Jurkat, Clone E6-1 (cell line): ENCODE measurements at regions not wholly inside any gene's neighbourhood (a gene's known extent, or its start where the extent isn't known, plus 50 kb on each side); places are given as distances from the start of the nearest gene placed in this dataset.
"Not testable (repeated sequence)": the region's sequence is repeated elsewhere in the genome, so short reads cannot be mapped to it uniquely, and the experiment has no call there.

Experiments
- DNase-seq: peaks from one replicate; pipeline ENCODE4 v3.0.0-alpha.2; 2011; ENCODE audit warnings: low read depth, low spot score
- H3K4me3 ChIP-seq: 2 replicates; pipeline ENCODE4 v1.5.1; 2011; ENCODE audit warnings: mild to moderate bottlenecking, low read length, control low read depth, moderate library complexity

- DNase-seq = no peak
- no peak overlapping the region for H3K4me3 ChIP-seq
These were observed 175.5 kb upstream of the PTBP2 start for GRCh38 chr1:96545935-96546656.

DNA sequence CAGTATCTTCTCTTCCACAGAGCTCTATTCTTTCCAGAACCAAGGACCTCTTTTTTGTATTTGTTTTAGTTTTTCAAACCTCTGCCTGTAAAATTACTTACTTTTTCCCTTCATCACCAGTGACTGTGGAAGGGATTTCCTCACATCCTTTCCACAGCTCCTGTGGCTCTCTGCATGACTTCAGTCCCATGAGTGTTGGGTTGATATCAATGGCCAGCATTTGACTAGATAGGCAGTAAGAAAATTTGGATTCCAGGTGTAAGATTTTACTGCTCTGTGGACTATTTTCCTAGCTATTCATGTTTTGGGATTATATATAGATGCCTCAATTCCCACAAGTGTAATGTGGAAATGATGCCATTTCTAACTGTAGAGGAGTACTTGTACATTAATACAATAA lies 171.5 kb upstream of the PTBP2 start:
- no peak overlapping the region for H3K4me3 ChIP-seq
- no peak for DNase-seq

GRCh38 chr1:96552451-96552850 lies 169.1 kb upstream of the PTBP2 start:
- H3K4me3 ChIP-seq = no peak overlapping the region
- no peak for DNase-seq

GRCh38 chr1:96553811-96554210 lies 167.8 kb upstream of the PTBP2 start:
- no peak for DNase-seq
- H3K4me3 ChIP-seq = no peak overlapping the region

- no peak for DNase-seq
- no peak overlapping the region for H3K4me3 ChIP-seq
These were observed 167.2 kb upstream of the PTBP2 start for GRCh38 chr1:96554364-96554763.

GRCh38 chr1:96557336-96557735 lies 164.2 kb upstream of the PTBP2 start:
- no peak overlapping the region for H3K4me3 ChIP-seq
- no peak for DNase-seq

GRCh38 chr1:96558635-96559034 lies 162.9 kb upstream of the PTBP2 start:
- no peak overlapping the region for H3K4me3 ChIP-seq
- DNase-seq = no peak

DNA sequence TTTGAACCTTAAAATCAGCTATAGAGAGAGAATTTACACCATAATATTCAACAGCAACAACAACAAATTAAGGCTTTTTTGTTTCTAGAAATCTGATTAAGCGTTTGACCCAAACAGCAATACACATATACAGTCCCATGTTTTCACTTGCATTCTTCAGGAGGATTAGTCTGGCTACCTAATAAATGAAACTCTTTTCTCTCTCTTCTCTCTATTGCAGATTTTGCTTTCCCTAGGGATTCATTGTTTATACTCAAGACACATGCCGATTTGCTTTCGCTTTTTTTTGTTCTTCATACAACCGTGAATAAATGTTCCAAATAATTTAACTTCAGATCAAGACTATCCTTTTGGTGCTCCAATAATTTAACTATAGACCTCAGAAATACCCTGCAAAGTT lies 162.4 kb upstream of the PTBP2 start:
- no peak overlapping the region for H3K4me3 ChIP-seq
- DNase-seq = no peak

- DNase-seq = no peak
- no peak overlapping the region for H3K4me3 ChIP-seq
These were observed 161.6 kb upstream of the PTBP2 start for GRCh38 chr1:96559707-96560596.

DNA sequence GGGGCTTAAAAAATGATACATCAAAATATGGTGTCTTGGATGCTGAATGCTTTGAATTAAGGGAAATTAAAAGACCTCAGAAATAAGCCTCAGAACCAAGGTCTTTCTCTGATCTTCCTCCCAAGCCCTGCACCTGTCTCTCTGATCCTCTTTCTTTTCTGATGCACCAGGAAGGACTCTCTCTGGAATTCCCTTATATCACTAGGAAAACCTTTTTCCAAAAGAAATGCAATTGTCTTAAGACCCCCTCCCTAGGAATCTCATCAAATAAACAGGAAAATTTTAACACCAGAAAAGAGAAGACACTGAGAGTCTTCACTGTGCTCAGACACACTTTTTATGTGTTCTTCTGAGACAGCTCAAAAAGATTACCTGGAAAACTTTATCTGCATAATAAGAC lies 159.5 kb upstream of the PTBP2 start:
- H3K4me3 ChIP-seq = no peak overlapping the region
- no peak for DNase-seq

- not testable (repeated sequence) for H3K4me3 ChIP-seq
These were observed 157.2 kb upstream of the PTBP2 start for GRCh38 chr1:96564401-96564800.

DNA sequence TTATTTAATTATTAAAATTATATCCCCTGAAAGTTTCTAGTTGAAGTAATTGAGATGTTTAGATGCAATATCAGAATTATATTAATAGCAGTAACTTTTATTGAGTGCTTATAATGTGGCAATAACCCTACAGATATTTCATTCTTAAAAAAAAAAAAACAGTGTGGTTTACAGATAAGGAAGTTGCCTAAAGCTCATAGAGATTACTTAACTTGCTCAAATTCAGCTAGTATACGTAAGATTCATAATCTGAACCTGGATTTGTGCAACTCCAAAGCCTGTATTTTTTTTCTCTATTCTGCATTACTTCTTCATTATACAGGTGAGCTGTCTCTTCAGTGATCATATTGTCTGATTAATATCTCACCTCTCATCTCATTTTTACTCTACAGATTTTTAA lies 156.0 kb upstream of the PTBP2 start:
- DNase-seq = no peak
- no peak overlapping the region for H3K4me3 ChIP-seq

More at GRCh38 chr1:96564401-96564800, 157.2 kb upstream of the PTBP2 start:
- DNase-seq = not testable (repeated sequence)

- no peak overlapping the region for H3K4me3 ChIP-seq
- no peak for DNase-seq
These were observed 152.9 kb upstream of the PTBP2 start for GRCh38 chr1:96568639-96569038.

DNA sequence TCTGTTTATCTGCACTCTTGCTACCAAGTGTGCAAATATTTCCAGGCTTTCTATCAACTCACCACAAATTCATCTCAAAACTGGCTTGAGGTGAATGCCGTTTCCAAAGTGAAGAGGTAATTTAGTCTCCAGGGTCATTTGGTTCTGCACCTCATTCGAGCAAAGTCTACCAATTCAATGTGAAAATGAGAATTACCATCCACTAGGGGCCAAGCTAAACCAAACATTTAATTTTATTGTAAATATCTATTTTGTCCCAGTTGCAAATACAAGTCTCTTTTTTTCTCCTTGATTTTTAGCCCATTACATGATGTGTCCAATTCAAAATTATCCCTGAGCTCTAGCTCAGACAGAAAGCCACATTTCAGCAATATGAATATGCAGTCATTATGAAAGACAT lies 152.3 kb upstream of the PTBP2 start:
- no peak for DNase-seq
- no peak overlapping the region for H3K4me3 ChIP-seq

DNA sequence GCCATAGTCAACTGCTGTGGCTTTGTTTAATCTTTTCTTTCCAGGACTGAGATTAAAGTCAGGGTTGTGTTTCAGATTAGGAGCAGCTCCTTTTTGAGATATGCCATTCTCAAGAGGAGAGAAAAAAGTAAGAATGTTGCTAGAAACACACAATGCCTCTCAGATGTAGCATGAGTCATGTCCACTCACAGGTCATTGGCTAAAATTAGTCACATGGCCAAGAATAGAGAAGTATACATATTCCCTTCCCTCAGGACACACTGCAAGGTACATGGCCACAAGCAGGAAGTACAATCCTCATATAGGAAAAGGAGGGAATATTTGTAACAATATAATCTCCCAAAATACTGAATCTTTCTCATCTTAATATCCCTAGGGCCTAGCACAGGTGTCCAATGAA lies 141.9 kb upstream of the PTBP2 start:
- DNase-seq = no peak

GRCh38 chr1:96580920-96581319 lies 140.7 kb upstream of the PTBP2 start:
- H3K4me3 ChIP-seq = no peak overlapping the region

More for the DNA sequence above, 141.9 kb upstream of the PTBP2 start:
- H3K4me3 ChIP-seq = no peak overlapping the region

GRCh38 chr1:96581772-96582171 lies 139.8 kb upstream of the PTBP2 start:
- no peak overlapping the region for H3K4me3 ChIP-seq
- DNase-seq = no peak

More at GRCh38 chr1:96580920-96581319, 140.7 kb upstream of the PTBP2 start:
- no peak for DNase-seq

DNA sequence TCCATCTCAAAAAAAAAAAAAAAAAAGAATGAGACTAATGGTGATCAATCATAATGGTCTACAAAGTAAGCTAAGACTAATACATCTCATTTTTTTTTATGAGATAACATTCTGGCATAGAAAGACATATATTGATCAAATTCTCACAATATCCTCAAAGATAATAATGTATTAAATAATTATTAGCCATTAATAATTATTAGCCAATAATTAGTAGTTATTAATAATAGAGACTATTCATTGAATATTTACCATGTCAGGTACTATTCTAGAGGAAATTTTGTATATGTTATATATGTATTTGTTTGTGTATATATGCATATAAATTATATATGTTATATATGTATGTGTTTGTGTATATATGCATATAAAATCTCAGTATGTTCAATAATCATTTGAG lies 137.7 kb upstream of the PTBP2 start:
- no peak overlapping the region for H3K4me3 ChIP-seq
- DNase-seq = no peak

GRCh38 chr1:96587222-96587621 lies 134.4 kb upstream of the PTBP2 start:
- H3K4me3 ChIP-seq = no peak overlapping the region

GRCh38 chr1:96588416-96588995 lies 133.1 kb upstream of the PTBP2 start:
- no peak for DNase-seq
- H3K4me3 ChIP-seq = no peak overlapping the region

More at GRCh38 chr1:96587222-96587621, 134.4 kb upstream of the PTBP2 start:
- DNase-seq = peak; percentile 14
